GM12878 (cell line): ENCODE measurements at regions not wholly inside any gene's neighbourhood (a gene's known extent, or its start where the extent isn't known, plus 50 kb on each side); places are given as distances from the start of the nearest gene placed in this dataset.

ENCODE experiments used
- ATAC-seq: fragments of 200-7000 bp; cut with Tn5 transposase; 3 replicates; pipeline ENCODE4 v1.9.1; 2020; ENCODE audit warnings: mild to moderate bottlenecking, moderate library complexity
- BruUV-seq: library from RNA; stranded (reverse); fragments of 400-500 nt; replicated peaks from 2 replicates; lab custom pipeline; 2021; lab: Mats Ljungman, UMichigan
- CTCF ChIA-PET: fragments of 300-600 bp; sonication (Branson Sonifier 250); formaldehyde crosslinking; extraction: SDS; loops from one replicate; lab custom pipeline; 2021; ENCODE audit warnings: inconsistent platforms; lab: Yijun Ruan, JAX
- POLR2A ChIA-PET: fragments of 350-600 bp; formaldehyde crosslinking; extraction: SDS; loops from one replicate; lab custom pipeline; 2021; ENCODE audit warnings: inconsistent platforms; lab: Charles Lee
- RAD21 ChIA-PET: fragments of 300-600 bp; sonication (Branson Sonifier 250); formaldehyde crosslinking; loops from one replicate; lab custom pipeline; 2023; ENCODE audit warnings: antibody characterized with exemption; ENCODE audit not compliant: unreplicated experiment; lab: Charles Lee
- SMC1A ChIA-PET: fragments of 300-600 bp; sonication (Branson Sonifier 250); formaldehyde crosslinking; loops from one replicate; lab custom pipeline; 2023; ENCODE audit not compliant: unreplicated experiment, uncharacterized antibody; lab: Charles Lee
- DNase-seq: peaks from one replicate; pipeline ENCODE4 v3.0.0-alpha.2; 2011; ENCODE audit warnings: low read depth, low spot score
- FAIRE-seq: peaks from 3 replicates; lab custom pipeline; 2011; peaks lifted over from hg19 to GRCh38; lab: Jason Lieb, UNC
- H2AFZ ChIP-seq: 2 replicates; pipeline ENCODE4 v1.6.0; 2011; ENCODE audit warnings: low read depth, low read length, control low read depth; ENCODE audit not compliant: control insufficient read depth
- H3K27ac ChIP-seq: 2 replicates; pipeline ENCODE4 v1.5.1; 2011; ENCODE audit warnings: control low read depth; ENCODE audit not compliant: control insufficient read depth, insufficient read depth
- H3K27me3 ChIP-seq, 2 experiments: replicated peaks in 1 of 2; 2 replicates each; pipeline versions ENCODE4 v1.6.0 to v1.6.1; 2011; ENCODE audit warnings: low read length in 1 of 2; ENCODE audit not compliant: control insufficient read depth in 2 of 2, insufficient read depth in 2 of 2
- H3K36me3 ChIP-seq, 2 experiments: 2 replicates each; pipeline ENCODE4 v1.5.1; 2011; ENCODE audit warnings: low read length in 1 of 2; ENCODE audit not compliant: control insufficient read depth in 2 of 2, insufficient read depth in 2 of 2
- H3K4me1 ChIP-seq: 2 replicates; pipeline ENCODE4 v1.6.1; 2011; ENCODE audit warnings: mild to moderate bottlenecking, low read length, moderate library complexity, mixed read lengths; ENCODE audit not compliant: control insufficient read depth, insufficient read depth
- H3K4me2 ChIP-seq: 2 replicates; pipeline ENCODE4 v1.6.0; 2011; ENCODE audit warnings: control low read depth; ENCODE audit not compliant: control insufficient read depth, insufficient read depth
- H3K4me3 ChIP-seq: fragments of 200-600 bp; sonication (generic); 2 replicates; pipeline ENCODE4 v1.5.1; 2016
- H3K79me2 ChIP-seq: 2 replicates; pipeline ENCODE4 v1.6.0; 2011; ENCODE audit warnings: low read length; ENCODE audit not compliant: control insufficient read depth, insufficient read depth
- H3K9ac ChIP-seq: 2 replicates; pipeline ENCODE4 v1.8.0; 2011; ENCODE audit warnings: low read length, control low read depth, mixed read lengths; ENCODE audit not compliant: control insufficient read depth, insufficient read depth
- H3K9me3 ChIP-seq: replicated peaks from 3 replicates; pipeline ENCODE4 v1.5.1; 2011; ENCODE audit warnings: mild to moderate bottlenecking, low read length; ENCODE audit not compliant: control insufficient read depth, insufficient read depth
- H4K20me1 ChIP-seq: 2 replicates; pipeline ENCODE4 v1.6.0; 2011; ENCODE audit not compliant: control insufficient read depth, insufficient read depth
- ATF3 ChIP-seq: IDR thresholded peaks from 2 replicates; pipeline ENCODE4 v1.6.1; 2011; ENCODE audit warnings: low read depth, mild to moderate bottlenecking, low read length, moderate library complexity, borderline replicate concordance; ENCODE audit errors: extremely low read depth
- CEBPB ChIP-seq, 2 experiments: fragments of 150-350 bp in 1 of 2; IDR thresholded peaks; 2 replicates each; pipeline ENCODE4 v1.6.1; 2012 to 2014; ENCODE audit warnings: low read depth in 2 of 2, low read length in 2 of 2, borderline replicate concordance in 1 of 2, inconsistent platforms in 1 of 2
- CHD1 ChIP-seq: IDR thresholded peaks from 2 replicates; pipeline ENCODE4 v1.6.1; 2012; ENCODE audit warnings: low read depth, low read length, improper control_type of control experiment
- ESRRA ChIP-seq: IDR thresholded peaks from 2 replicates; pipeline ENCODE4 v1.6.1; 2012; ENCODE audit warnings: mild to moderate bottlenecking, low read length, improper control_type of control experiment
- FOXK2 ChIP-seq: fragments of 450-650 bp; IDR thresholded peaks from 2 replicates; pipeline ENCODE4 v1.6.1; 2017; ENCODE audit warnings: mild to moderate bottlenecking, moderate library complexity
- MYB ChIP-seq: fragments of 150-350 bp; IDR thresholded peaks from 2 replicates; pipeline ENCODE4 v1.6.1; 2014; ENCODE audit warnings: mild to moderate bottlenecking, low read depth, low read length, borderline replicate concordance
- PML ChIP-seq: IDR thresholded peaks from 2 replicates; pipeline ENCODE4 v1.6.1; 2012; ENCODE audit warnings: low read length, inconsistent platforms
- RUNX3 ChIP-seq: IDR thresholded peaks from 2 replicates; pipeline ENCODE4 v1.6.1; 2012; ENCODE audit warnings: low read length, inconsistent platforms
- SMARCA5 ChIP-seq: fragments of 450-650 bp; IDR thresholded peaks from 2 replicates; pipeline ENCODE4 v1.6.1; 2017; ENCODE audit warnings: mild to moderate bottlenecking
- TCF12 ChIP-seq: IDR thresholded peaks from 2 replicates; pipeline ENCODE4 v1.6.1; 2011; ENCODE audit warnings: low read depth, mild to moderate bottlenecking, low read length
- ZBTB11 ChIP-seq: fragments of 450-650 bp; formaldehyde crosslinking; IDR thresholded peaks from 2 replicates; pipeline ENCODE4 v1.5.0; 2022; ENCODE audit warnings: mild to moderate bottlenecking, missing genetic modification characterization
- WGBS: methylation state at CpG from one replicate; pipeline ENCODE4 v1.1.6; 2016; ENCODE audit warnings: low lambda C conversion rate; ENCODE audit not compliant: insufficient replicate concordance, insufficient coverage; ENCODE audit errors: missing lambda C conversion rate; 5-methylcytosine and 5-hydroxymethylcytosine counted together
- in situ Hi-C: fragments of 300-500 bp; cut with MboI; formaldehyde crosslinking; loops from 9 replicates; pipeline ENCODE4 v1.14.3; 2018; ENCODE audit warnings: mixed read lengths
- intact Hi-C: fragments of 100-400 bp; cut with micrococcal nuclease; formaldehyde crosslinking; loops from one replicate; pipeline ENCODE4 v1.14.2; 2022; ENCODE audit not compliant: unreplicated experiment
- TF ChIP-seq, protein P1 (sequence below): fragments of 450-650 bp; IDR thresholded peaks from 2 replicates; pipeline ENCODE4 v1.6.1; 2017; ENCODE audit warnings: antibody characterized with exemption, mild to moderate bottlenecking, moderate library complexity
- TF ChIP-seq, protein P2 (sequence below): fragments of 450-650 bp; IDR thresholded peaks from 2 replicates; pipeline ENCODE4 v1.6.1; 2018; ENCODE audit warnings: borderline replicate concordance, mild to moderate bottlenecking; ENCODE audit not compliant: partially characterized antibody
- TF ChIP-seq, protein P3 (sequence below): IDR thresholded peaks from 2 replicates; pipeline ENCODE4 v1.6.1; 2011; ENCODE audit warnings: low read depth, low read length, improper control_type of control experiment, borderline replicate concordance

DNA sequence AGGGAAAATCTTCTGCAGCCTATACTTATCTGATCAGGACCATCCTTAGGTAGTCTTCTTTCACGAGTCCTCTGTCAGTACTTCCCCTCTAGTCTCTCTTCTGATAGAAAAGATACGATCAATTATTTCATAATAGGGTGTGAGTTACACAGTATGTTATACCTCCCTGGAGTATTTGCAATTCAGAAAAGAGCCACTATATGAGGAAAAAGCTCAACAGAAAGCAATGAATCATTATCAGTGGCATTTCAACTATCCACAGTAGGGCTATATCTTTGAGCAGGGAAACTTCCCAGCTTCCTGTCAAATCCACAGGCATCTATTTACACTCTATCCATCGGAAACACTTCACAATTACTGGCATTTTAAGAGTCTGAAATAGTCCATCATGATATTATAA, 105.3 kb upstream of the ACVR2A start (continued):
- TF ChIP-seq, protein P1, sequence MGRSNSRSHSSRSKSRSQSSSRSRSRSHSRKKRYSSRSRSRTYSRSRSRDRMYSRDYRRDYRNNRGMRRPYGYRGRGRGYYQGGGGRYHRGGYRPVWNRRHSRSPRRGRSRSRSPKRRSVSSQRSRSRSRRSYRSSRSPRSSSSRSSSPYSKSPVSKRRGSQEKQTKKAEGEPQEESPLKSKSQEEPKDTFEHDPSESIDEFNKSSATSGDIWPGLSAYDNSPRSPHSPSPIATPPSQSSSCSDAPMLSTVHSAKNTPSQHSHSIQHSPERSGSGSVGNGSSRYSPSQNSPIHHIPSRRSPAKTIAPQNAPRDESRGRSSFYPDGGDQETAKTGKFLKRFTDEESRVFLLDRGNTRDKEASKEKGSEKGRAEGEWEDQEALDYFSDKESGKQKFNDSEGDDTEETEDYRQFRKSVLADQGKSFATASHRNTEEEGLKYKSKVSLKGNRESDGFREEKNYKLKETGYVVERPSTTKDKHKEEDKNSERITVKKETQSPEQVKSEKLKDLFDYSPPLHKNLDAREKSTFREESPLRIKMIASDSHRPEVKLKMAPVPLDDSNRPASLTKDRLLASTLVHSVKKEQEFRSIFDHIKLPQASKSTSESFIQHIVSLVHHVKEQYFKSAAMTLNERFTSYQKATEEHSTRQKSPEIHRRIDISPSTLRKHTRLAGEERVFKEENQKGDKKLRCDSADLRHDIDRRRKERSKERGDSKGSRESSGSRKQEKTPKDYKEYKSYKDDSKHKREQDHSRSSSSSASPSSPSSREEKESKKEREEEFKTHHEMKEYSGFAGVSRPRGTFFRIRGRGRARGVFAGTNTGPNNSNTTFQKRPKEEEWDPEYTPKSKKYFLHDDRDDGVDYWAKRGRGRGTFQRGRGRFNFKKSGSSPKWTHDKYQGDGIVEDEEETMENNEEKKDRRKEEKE, result no peak
- TF ChIP-seq SMARCA5, result no peak
- no peak for TF ChIP-seq CEBPB (IDR thresholded peaks at IDR 0.05; ENCODE audit: borderline replicate concordance in 1 of 2, low read depth in 2 of 2, low read length in 2 of 2)
- no peak for TF ChIP-seq ATF3
- no peak for TF ChIP-seq RUNX3
- TF ChIP-seq, protein P2, sequence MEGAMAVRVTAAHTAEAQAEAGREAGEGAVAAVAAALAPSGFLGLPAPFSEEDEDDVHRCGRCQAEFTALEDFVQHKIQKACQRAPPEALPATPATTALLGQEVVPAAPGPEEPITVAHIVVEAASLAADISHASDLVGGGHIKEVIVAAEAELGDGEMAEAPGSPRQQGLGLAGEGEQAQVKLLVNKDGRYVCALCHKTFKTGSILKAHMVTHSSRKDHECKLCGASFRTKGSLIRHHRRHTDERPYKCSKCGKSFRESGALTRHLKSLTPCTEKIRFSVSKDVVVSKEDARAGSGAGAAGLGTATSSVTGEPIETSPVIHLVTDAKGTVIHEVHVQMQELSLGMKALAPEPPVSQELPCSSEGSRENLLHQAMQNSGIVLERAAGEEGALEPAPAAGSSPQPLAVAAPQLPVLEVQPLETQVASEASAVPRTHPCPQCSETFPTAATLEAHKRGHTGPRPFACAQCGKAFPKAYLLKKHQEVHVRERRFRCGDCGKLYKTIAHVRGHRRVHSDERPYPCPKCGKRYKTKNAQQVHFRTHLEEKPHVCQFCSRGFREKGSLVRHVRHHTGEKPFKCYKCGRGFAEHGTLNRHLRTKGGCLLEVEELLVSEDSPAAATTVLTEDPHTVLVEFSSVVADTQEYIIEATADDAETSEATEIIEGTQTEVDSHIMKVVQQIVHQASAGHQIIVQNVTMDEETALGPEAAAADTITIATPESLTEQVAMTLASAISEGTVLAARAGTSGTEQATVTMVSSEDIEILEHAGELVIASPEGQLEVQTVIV, result no peak

GRCh38 chr2:147718831-147719230, 126.0 kb upstream of the ACVR2A start:
- in situ Hi-C loops, result no loop called here
- POLR2A ChIA-PET, result no interaction called here
- FAIRE-seq, result no peak
- TF ChIP-seq FOXK2 (no peak), ESRRA (no peak), ZBTB11 (CRISPR knock-in tag) (no peak), CHD1 (no peak), MYB (no peak), TCF12 (no peak), PML (no peak)
- TF ChIP-seq, protein P3, sequence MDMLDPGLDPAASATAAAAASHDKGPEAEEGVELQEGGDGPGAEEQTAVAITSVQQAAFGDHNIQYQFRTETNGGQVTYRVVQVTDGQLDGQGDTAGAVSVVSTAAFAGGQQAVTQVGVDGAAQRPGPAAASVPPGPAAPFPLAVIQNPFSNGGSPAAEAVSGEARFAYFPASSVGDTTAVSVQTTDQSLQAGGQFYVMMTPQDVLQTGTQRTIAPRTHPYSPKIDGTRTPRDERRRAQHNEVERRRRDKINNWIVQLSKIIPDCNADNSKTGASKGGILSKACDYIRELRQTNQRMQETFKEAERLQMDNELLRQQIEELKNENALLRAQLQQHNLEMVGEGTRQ, result no peak

More at GRCh38 chr2:147718831-147719230, 126.0 kb upstream of the ACVR2A start:
- no peaks in the 10 kb centered on the region for H4K20me1 ChIP-seq
- no peak overlapping the region for H3K9ac ChIP-seq
- no peak overlapping the region for H3K4me2 ChIP-seq
- ATAC-seq (no peak), DNase-seq (no peak)
- intact Hi-C loops, result no loop called here
- SMC1A ChIA-PET, result no interaction called here
- no peaks in the 10 kb centered on the region for H3K79me2 ChIP-seq
- H3K27ac ChIP-seq, result no peak overlapping the region
- WGBS, result 0% methylated on average over 2 of the region's 2 CpGs
- RAD21 ChIA-PET, result no interaction called here
- BruUV-seq, result no TSS peak
- no peaks in the 10 kb centered on the region for H3K36me3 ChIP-seq
- CTCF ChIA-PET, result no interaction called here
- H3K9me3 ChIP-seq, result no peaks in the 10 kb centered on the region
- peaks cover 9% of the 10 kb centered on the region for H3K4me1 ChIP-seq
- H3K4me3 ChIP-seq, result no peak overlapping the region
- H2AFZ ChIP-seq, result no peak overlapping the region
- H3K27me3 ChIP-seq, result no peaks in the 10 kb centered on the region; a peak in 1 of 4 replicates
